NB4 (cell line): ENCODE measurements at regions not wholly inside any gene's neighbourhood (a gene's known extent, or its start where the extent isn't known, plus 50 kb on each side); places are given as distances from the start of the nearest gene placed in this dataset.

ENCODE experiments used
- MAX ChIP-seq: IDR thresholded peaks from 2 replicates; pipeline ENCODE4 v1.6.1; 2011; ENCODE audit warnings: low read depth, low read length
- POLR2A ChIP-seq: IDR thresholded peaks from 2 replicates; pipeline ENCODE4 v1.6.1; 2011; ENCODE audit warnings: mild to moderate bottlenecking; ENCODE audit not compliant: insufficient read length; ENCODE audit errors: extremely low read depth
- TF ChIP-seq, protein P1 (sequence below): IDR thresholded peaks from one replicate; pipeline ENCODE4 v1.5.1; 2012; ENCODE audit warnings: low read depth, low read length

DNA sequence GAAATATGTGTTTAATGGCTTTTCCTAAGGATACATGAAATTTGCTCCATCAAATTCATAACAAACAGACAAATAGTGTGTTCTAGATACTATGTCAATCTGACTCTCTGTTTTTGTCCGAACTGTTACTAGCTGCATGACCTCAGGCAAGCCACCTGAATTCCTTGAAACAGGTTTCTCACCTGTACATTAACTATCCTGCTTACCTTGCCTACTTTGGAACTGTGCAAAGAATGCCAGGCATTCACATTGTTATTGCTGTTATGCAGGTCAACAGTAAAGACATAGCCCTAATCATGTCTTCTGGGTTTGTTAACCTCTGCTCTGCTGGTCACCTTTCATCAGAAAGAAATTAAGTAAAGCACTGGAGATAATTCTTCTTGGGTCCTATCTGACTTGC lies 1283.9 kb upstream of the CELF2 start:
- TF ChIP-seq POLR2A = no peak
- TF ChIP-seq, protein P1, sequence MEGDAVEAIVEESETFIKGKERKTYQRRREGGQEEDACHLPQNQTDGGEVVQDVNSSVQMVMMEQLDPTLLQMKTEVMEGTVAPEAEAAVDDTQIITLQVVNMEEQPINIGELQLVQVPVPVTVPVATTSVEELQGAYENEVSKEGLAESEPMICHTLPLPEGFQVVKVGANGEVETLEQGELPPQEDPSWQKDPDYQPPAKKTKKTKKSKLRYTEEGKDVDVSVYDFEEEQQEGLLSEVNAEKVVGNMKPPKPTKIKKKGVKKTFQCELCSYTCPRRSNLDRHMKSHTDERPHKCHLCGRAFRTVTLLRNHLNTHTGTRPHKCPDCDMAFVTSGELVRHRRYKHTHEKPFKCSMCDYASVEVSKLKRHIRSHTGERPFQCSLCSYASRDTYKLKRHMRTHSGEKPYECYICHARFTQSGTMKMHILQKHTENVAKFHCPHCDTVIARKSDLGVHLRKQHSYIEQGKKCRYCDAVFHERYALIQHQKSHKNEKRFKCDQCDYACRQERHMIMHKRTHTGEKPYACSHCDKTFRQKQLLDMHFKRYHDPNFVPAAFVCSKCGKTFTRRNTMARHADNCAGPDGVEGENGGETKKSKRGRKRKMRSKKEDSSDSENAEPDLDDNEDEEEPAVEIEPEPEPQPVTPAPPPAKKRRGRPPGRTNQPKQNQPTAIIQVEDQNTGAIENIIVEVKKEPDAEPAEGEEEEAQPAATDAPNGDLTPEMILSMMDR = no peak
- no peak for TF ChIP-seq MAX
